ENCODE measurements at regions not wholly inside any gene's neighbourhood (a gene's known extent, or its start where the extent isn't known, plus 50 kb on each side); places are given as distances from the start of the nearest gene placed in this dataset.

GRCh38 chr1:70496181-70496580 is 85.1 kb downstream of the CTH start:
- intact Hi-C loops (cut with micrococcal nuclease), result no loop called here
- Histone ChIP-seq H3K9me3 (ENCODE audit: control extremely low read depth in 1 of 3, control insufficient read depth in 2 of 3, insufficient read depth in 1 of 3, low read length in 2 of 3) (no peaks in the 10 kb centered on the region), H3K36me3 (replicated peaks in 1 of 2; ENCODE audit: control extremely low read depth in 1 of 2, control insufficient read depth in 1 of 2, extremely low read depth in 1 of 2, insufficient read depth in 2 of 2, low read length in 1 of 2) (no peaks in the 10 kb centered on the region), H3K4me3 (ENCODE audit: control extremely low read depth in 1 of 5, extremely low read depth in 1 of 5, insufficient read depth in 1 of 5, low read depth in 2 of 5, low read length in 4 of 5) (no peak overlapping the region), H3K4me1 (ENCODE audit: control insufficient read depth in 2 of 2, insufficient read depth in 2 of 2, low read length in 2 of 2) (no peaks in the 10 kb centered on the region), H4K20me1 (ENCODE audit: control insufficient read depth, insufficient read depth, low read length, poor library complexity, severe bottlenecking) (no peaks in the 10 kb centered on the region), H3K27me3 (replicated peaks in 1 of 4; ENCODE audit: control extremely low read depth in 1 of 4, control insufficient read depth in 3 of 4, insufficient read depth in 4 of 4, low read length in 3 of 4) (no peaks in the 10 kb centered on the region), H3K9ac (ENCODE audit: low read length) (no peak overlapping the region), H3K4me2 (replicated peaks; ENCODE audit: low read depth, low read length, poor library complexity, severe bottlenecking) (no peak overlapping the region), H3K79me2 (ENCODE audit: control insufficient read depth, insufficient read depth, low read length) (no peaks in the 10 kb centered on the region), H2AFZ (ENCODE audit: insufficient read depth, low read depth, low read length, poor library complexity, severe bottlenecking) (no peak overlapping the region), H3K27ac (ENCODE audit: low read length in 2 of 2) (no peak overlapping the region)
- TF ChIP-seq CTCF (IDR thresholded peaks at IDR 0.05), result no peak
- no peak for TF ChIP-seq EZH2 (IDR thresholded peaks at IDR 0.05; ENCODE audit: borderline replicate concordance, insufficient read depth, low read depth, low read length, poor library complexity, severe bottlenecking)
- Mint-ChIP-seq H3K4me3 (no peak overlapping the region), H3K9me3 (ENCODE audit: insufficient read depth) (no peaks in the 10 kb centered on the region), H3K27ac (no peak overlapping the region), H3K27me3 (peaks cover 15% of the 10 kb centered on the region), H3K4me1 (no peaks in the 10 kb centered on the region)
- 80% methylated on average over 1 of the region's 2 CpGs for WGBS (ENCODE audit: insufficient coverage)
- POLR2A ChIA-PET, result no interaction called here
- CTCF ChIA-PET, result no interaction called here
- ATAC-seq (ENCODE audit: low read depth), result no peak
- no peak for DNase-seq

- no peak for ATAC-seq (ENCODE audit: low read depth)
- Histone ChIP-seq H3K27me3 (replicated peaks in 1 of 4; ENCODE audit: control extremely low read depth in 1 of 4, control insufficient read depth in 3 of 4, insufficient read depth in 4 of 4, low read length in 3 of 4) (no peaks in the 10 kb centered on the region), H3K4me1 (ENCODE audit: control insufficient read depth in 2 of 2, insufficient read depth in 2 of 2, low read length in 2 of 2) (no peaks in the 10 kb centered on the region), H3K4me3 (ENCODE audit: control extremely low read depth in 1 of 5, extremely low read depth in 1 of 5, insufficient read depth in 1 of 5, low read depth in 2 of 5, low read length in 4 of 5) (no peak overlapping the region), H2AFZ (ENCODE audit: insufficient read depth, low read depth, low read length, poor library complexity, severe bottlenecking) (no peak overlapping the region), H3K9ac (ENCODE audit: low read length) (no peak overlapping the region), H3K27ac (ENCODE audit: low read length in 2 of 2) (no peak overlapping the region), H3K4me2 (replicated peaks; ENCODE audit: low read depth, low read length, poor library complexity, severe bottlenecking) (no peak overlapping the region), H3K79me2 (ENCODE audit: control insufficient read depth, insufficient read depth, low read length) (no peaks in the 10 kb centered on the region), H3K9me3 (ENCODE audit: control extremely low read depth in 1 of 3, control insufficient read depth in 2 of 3, insufficient read depth in 1 of 3, low read length in 2 of 3) (no peaks in the 10 kb centered on the region), H3K36me3 (replicated peaks in 1 of 2; ENCODE audit: control extremely low read depth in 1 of 2, control insufficient read depth in 1 of 2, extremely low read depth in 1 of 2, insufficient read depth in 2 of 2, low read length in 1 of 2) (no peaks in the 10 kb centered on the region), H4K20me1 (ENCODE audit: control insufficient read depth, insufficient read depth, low read length, poor library complexity, severe bottlenecking) (no peaks in the 10 kb centered on the region)
- ChIA-PET POLR2A (no interaction called here), CTCF (no interaction called here)
- Mint-ChIP-seq H3K27me3 (peaks cover 9% of the 10 kb centered on the region), H3K27ac (no peak overlapping the region), H3K9me3 (ENCODE audit: insufficient read depth) (no peaks in the 10 kb centered on the region), H3K4me1 (no peaks in the 10 kb centered on the region), H3K4me3 (no peak overlapping the region)
- intact Hi-C loops (cut with micrococcal nuclease), result no loop called here
- WGBS (ENCODE audit: insufficient coverage), result 94% methylated on average over 3 of the region's 3 CpGs
- DNase-seq, result no peak
- no peak for TF ChIP-seq CTCF (IDR thresholded peaks at IDR 0.05)
- no peak for TF ChIP-seq EZH2 (IDR thresholded peaks at IDR 0.05; ENCODE audit: borderline replicate concordance, insufficient read depth, low read depth, low read length, poor library complexity, severe bottlenecking)
Measured at GRCh38 chr1:70497152-70497551, 86.1 kb downstream of the CTH start.
